ENCODE measurements at regions not wholly inside any gene's neighbourhood (a gene's known extent, or its start where the extent isn't known, plus 50 kb on each side); places are given as distances from the start of the nearest gene placed in this dataset.

DNA sequence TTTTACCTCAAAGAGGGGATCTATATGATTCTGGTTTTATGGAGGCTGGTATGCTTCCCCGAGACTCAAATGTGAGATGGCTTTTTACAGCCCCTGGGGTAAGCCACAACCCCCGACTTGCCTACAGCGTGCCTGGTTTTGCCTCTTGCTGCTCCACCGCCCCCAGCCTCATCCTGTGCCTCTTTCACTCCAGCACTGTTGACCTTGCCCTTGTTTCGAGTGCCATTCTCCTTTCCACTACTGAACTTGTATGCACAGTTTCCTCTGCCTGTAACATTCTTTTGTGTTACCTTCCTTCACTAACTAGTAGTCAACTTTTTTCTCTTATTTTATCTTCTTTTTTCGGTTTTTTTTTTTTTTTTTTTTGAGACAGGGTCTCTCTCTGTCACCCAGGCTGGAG is 219.0 kb upstream of the ZBED5 start:
- H3K9me3 ChIP-seq (ENCODE audit: control insufficient read depth in 2 of 2, insufficient read depth in 1 of 2, low read depth in 1 of 2, low read length in 1 of 2): no peaks in the 10 kb centered on the region
- no peak overlapping the region for H3K4me3 ChIP-seq (ENCODE audit: low read depth in 1 of 2, low read length in 2 of 2)
- H3K36me3 ChIP-seq (ENCODE audit: control insufficient read depth in 2 of 2, insufficient read depth in 2 of 2, low read length in 1 of 2): no peaks in the 10 kb centered on the region
- no peaks in the 10 kb centered on the region for H3K4me1 ChIP-seq (ENCODE audit: control insufficient read depth in 2 of 2, insufficient read depth in 2 of 2, low read length in 1 of 2)
- H3K27ac ChIP-seq (ENCODE audit: low read depth in 2 of 2, low read length in 1 of 2): no peak overlapping the region
- H3K27me3 ChIP-seq (ENCODE audit: control insufficient read depth in 1 of 2, insufficient read depth in 2 of 2, low read length in 2 of 2): no peaks in the 10 kb centered on the region
- 65 to 74% methylated on average over 6 of the region's 6 CpGs for WGBS, 2 donors

DNA sequence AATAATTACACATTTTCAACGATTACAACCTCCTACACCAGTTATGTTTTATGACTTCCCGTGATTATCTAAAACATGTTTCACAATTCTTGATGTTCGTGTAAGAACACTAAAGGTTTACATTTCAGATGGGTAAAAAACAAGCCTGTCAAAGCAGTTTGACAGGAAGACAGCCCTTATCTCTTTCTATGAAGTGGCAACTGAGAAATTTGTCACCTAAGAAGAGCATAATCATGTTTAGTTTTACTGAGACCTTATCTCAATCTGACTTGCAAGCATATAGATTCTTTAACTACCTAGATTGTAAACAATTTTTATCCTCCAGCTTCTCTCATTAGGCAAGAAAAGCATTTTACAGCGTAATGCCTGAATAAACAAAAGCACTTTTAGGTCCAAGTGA is 218.4 kb upstream of the ZBED5 start:
- no peaks in the 10 kb centered on the region for H3K4me1 ChIP-seq (ENCODE audit: control insufficient read depth in 2 of 2, insufficient read depth in 2 of 2, low read length in 1 of 2)

DNA sequence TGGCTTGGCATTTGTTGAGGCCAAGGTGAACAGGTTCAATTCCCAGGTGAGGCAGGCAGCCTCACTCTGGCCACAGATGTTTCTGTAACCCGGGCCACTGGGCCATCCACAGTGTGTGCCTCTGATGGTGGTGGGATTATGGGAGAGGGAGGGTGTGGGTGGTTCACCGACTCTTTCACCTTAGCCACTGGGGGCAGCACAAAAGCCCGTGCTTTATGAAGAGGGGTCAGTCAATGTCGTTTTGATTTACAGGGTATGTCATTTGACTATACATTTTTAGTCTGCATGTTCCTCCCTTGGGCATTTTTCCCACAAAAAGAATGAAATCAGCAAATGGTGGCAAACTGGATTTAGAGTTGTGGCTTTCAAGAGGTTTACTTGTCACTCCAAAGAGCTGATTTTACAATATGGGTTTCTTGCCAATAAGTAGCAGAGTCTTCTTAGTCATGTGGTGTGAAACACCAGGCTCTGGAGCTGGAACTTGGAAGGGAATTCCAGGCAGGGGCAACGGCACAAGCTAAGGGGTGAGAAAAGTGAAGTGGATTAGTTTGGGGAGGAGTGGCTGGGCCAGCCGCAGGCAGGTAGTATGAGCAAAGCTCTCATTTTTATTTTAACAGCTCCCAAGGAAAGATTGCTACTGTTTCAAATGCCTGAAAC is 217.8 kb upstream of the ZBED5 start:
- no peak overlapping the region for H3K4me3 ChIP-seq (ENCODE audit: low read depth in 1 of 2, low read length in 2 of 2)
- WGBS, 2 donors: 62 to 74% methylated on average over 6 of the region's 6 CpGs
- H3K9me3 ChIP-seq (ENCODE audit: control insufficient read depth in 2 of 2, insufficient read depth in 1 of 2, low read depth in 1 of 2, low read length in 1 of 2): no peaks in the 10 kb centered on the region

More for the DNA sequence above, 218.4 kb upstream of the ZBED5 start:
- Histone ChIP-seq H3K9me3 (ENCODE audit: control insufficient read depth in 2 of 2, insufficient read depth in 1 of 2, low read depth in 1 of 2, low read length in 1 of 2) (no peaks in the 10 kb centered on the region), H3K27me3 (ENCODE audit: control insufficient read depth in 1 of 2, insufficient read depth in 2 of 2, low read length in 2 of 2) (no peaks in the 10 kb centered on the region), H3K4me3 (ENCODE audit: low read depth in 1 of 2, low read length in 2 of 2) (no peak overlapping the region), H3K36me3 (ENCODE audit: control insufficient read depth in 2 of 2, insufficient read depth in 2 of 2, low read length in 1 of 2) (no peaks in the 10 kb centered on the region), H3K27ac (ENCODE audit: low read depth in 2 of 2, low read length in 1 of 2) (no peak overlapping the region)
- WGBS, 2 donors: 54 to 70% methylated on average over 4 of the region's 4 CpGs

DNA sequence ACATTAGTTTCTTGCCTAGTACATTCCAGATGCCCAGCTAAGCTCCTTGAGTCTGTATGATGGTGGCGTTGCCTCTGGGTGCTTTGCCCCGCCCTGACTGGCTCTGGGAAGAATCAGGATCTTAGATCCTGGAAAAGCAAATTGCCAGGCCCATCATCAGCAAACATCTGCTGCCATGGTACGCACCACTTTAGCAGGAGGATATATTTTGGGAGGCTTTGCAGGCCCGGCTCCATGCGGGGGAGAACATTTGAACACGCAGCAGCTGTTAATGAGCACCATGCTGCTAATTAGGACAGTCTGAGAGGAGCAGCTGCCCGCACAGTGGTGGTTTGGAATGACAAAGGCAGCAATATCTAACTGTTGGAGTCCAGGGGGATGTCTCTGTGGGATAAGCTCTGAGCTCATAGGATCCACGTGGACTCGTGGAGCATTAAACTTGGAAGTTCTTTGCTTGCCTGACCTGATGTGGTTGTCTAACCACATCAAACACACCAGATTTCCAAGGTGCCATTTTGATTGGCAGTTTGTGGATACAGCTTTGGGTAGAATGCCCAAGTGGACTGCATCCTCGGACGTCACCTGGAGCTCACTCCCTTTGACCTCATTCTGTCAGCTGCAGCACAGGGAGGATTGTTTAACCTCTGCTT is 217.0 kb upstream of the ZBED5 start:
- Histone ChIP-seq H3K4me3 (ENCODE audit: low read depth in 1 of 2, low read length in 2 of 2) (no peak overlapping the region), H3K9me3 (ENCODE audit: control insufficient read depth in 2 of 2, insufficient read depth in 1 of 2, low read depth in 1 of 2, low read length in 1 of 2) (no peaks in the 10 kb centered on the region), H3K4me1 (ENCODE audit: control insufficient read depth in 2 of 2, insufficient read depth in 2 of 2, low read length in 1 of 2) (no peaks in the 10 kb centered on the region), H3K27me3 (ENCODE audit: control insufficient read depth in 1 of 2, insufficient read depth in 2 of 2, low read length in 2 of 2) (no peaks in the 10 kb centered on the region), H3K27ac (ENCODE audit: low read depth in 2 of 2, low read length in 1 of 2) (no peak overlapping the region), H3K36me3 (ENCODE audit: control insufficient read depth in 2 of 2, insufficient read depth in 2 of 2, low read length in 1 of 2) (no peaks in the 10 kb centered on the region)
- 87 to 89% methylated on average over 11 of the region's 11 CpGs for WGBS, 2 donors

More for the DNA sequence above, 217.8 kb upstream of the ZBED5 start:
- H3K4me1 ChIP-seq (ENCODE audit: control insufficient read depth in 2 of 2, insufficient read depth in 2 of 2, low read length in 1 of 2): no peaks in the 10 kb centered on the region
- no peaks in the 10 kb centered on the region for H3K27me3 ChIP-seq (ENCODE audit: control insufficient read depth in 1 of 2, insufficient read depth in 2 of 2, low read length in 2 of 2)
- no peak overlapping the region for H3K27ac ChIP-seq (ENCODE audit: low read depth in 2 of 2, low read length in 1 of 2)
- H3K36me3 ChIP-seq (ENCODE audit: control insufficient read depth in 2 of 2, insufficient read depth in 2 of 2, low read length in 1 of 2): no peaks in the 10 kb centered on the region

DNA sequence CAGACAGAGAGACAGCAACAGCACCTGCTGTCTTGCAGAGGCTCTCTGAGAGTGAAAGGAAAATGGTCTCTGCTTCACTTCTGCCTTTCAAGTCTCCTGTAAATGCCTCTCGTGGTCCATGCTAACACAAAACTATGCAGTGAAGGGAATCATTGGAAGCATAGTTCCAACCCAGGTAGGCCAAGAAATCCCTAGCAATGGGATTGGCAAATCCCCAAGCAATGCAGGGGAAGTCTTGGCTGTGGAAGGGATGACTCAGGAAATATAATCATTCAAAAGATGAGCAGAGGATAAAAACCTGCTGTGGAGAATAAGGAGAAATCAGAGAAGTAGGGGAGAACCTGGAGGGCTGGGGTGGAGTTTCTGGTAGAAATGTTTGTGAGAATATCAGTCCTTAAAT is 216.1 kb upstream of the ZBED5 start:
- H3K4me1 ChIP-seq (ENCODE audit: control insufficient read depth in 2 of 2, insufficient read depth in 2 of 2, low read length in 1 of 2): no peaks in the 10 kb centered on the region
- 64 to 65% methylated on average over 1 of the region's 1 CpG for WGBS, 2 donors
- H3K27ac ChIP-seq (ENCODE audit: low read depth in 2 of 2, low read length in 1 of 2): no peak overlapping the region
- H3K36me3 ChIP-seq (ENCODE audit: control insufficient read depth in 2 of 2, insufficient read depth in 2 of 2, low read length in 1 of 2): no peaks in the 10 kb centered on the region
- no peaks in the 10 kb centered on the region for H3K9me3 ChIP-seq (ENCODE audit: control insufficient read depth in 2 of 2, insufficient read depth in 1 of 2, low read depth in 1 of 2, low read length in 1 of 2)
- no peak overlapping the region for H3K4me3 ChIP-seq (ENCODE audit: low read depth in 1 of 2, low read length in 2 of 2)
- H3K27me3 ChIP-seq (ENCODE audit: control insufficient read depth in 1 of 2, insufficient read depth in 2 of 2, low read length in 2 of 2): no peaks in the 10 kb centered on the region

DNA sequence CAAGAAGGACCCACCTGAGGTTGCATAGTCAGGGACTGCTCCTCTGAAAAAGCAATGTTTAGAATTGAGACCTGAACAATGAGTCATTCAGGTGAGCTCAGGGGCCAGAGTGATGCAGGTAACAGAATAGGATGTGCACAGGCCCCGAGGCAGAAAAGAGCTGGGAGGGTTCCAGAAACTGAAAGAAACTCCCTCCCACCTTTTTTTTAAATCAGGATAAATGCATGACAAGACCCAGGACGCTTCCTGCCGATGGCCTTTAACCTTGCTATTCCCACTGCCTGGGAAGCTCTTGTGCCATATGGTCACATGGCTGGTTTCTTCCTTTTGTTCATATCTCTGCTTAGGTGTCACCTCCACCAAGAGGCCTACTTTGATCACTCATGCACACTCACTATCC is 214.2 kb upstream of the ZBED5 start:
- 48 to 54% methylated on average over 3 of the region's 3 CpGs for WGBS, 2 donors
- H3K4me3 ChIP-seq (ENCODE audit: low read depth in 1 of 2, low read length in 2 of 2): no peak overlapping the region
- no peak overlapping the region for H3K27ac ChIP-seq (ENCODE audit: low read depth in 2 of 2, low read length in 1 of 2)
- H3K4me1 ChIP-seq (ENCODE audit: control insufficient read depth in 2 of 2, insufficient read depth in 2 of 2, low read length in 1 of 2): no peaks in the 10 kb centered on the region
- no peaks in the 10 kb centered on the region for H3K36me3 ChIP-seq (ENCODE audit: control insufficient read depth in 2 of 2, insufficient read depth in 2 of 2, low read length in 1 of 2)
- no peaks in the 10 kb centered on the region for H3K27me3 ChIP-seq (ENCODE audit: control insufficient read depth in 1 of 2, insufficient read depth in 2 of 2, low read length in 2 of 2)
- no peaks in the 10 kb centered on the region for H3K9me3 ChIP-seq (ENCODE audit: control insufficient read depth in 2 of 2, insufficient read depth in 1 of 2, low read depth in 1 of 2, low read length in 1 of 2)

DNA sequence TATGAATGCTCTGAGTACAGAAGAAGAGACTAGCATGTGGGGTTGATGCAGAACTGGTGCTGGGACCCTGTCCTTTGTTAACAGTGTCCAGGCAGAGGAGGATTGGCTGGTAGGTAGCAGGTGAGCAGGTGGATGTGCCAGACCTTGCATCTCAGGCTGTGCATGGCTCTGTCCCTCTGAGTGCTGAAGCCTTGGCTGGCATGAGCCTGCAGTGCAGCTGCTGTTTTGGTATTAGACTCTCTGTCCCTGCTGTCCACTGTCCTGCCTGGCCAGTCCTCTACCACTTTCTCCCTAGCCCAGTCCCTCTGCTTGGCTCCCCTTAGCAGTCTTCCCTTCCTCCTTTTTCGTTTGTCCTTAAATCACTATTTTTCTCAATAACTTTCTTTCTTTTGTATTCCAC is 213.6 kb upstream of the ZBED5 start:
- WGBS, 2 donors: 39 to 45% methylated on average over 1 of the region's 1 CpG

DNA sequence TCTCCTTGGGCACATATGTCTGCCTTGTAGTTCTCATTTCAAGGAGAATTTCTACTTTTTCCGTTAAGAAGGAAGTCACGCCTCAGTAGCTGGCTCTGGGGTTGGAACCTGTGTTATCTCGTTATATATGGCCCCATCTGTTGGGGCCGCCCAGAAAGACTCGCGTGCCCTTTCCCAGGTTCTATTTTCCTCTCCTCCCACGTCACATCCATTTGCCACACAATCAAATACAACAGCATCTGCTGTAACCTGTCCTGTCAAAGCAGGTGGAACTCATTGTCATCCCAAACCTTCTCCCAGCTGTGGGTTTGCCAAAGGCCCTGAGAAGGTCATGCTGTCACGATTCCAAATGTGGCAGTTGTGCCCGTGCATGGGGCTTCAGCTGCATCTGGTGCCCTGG is 213.1 kb upstream of the ZBED5 start:
- 81 to 83% methylated on average over 9 of the region's 9 CpGs for WGBS, 2 donors
- Histone ChIP-seq H3K36me3 (ENCODE audit: control insufficient read depth in 2 of 2, insufficient read depth in 2 of 2, low read length in 1 of 2) (no peaks in the 10 kb centered on the region), H3K4me1 (ENCODE audit: control insufficient read depth in 2 of 2, insufficient read depth in 2 of 2, low read length in 1 of 2) (no peaks in the 10 kb centered on the region), H3K9me3 (ENCODE audit: control insufficient read depth in 2 of 2, insufficient read depth in 1 of 2, low read depth in 1 of 2, low read length in 1 of 2) (no peaks in the 10 kb centered on the region), H3K27ac (ENCODE audit: low read depth in 2 of 2, low read length in 1 of 2) (no peak overlapping the region), H3K4me3 (ENCODE audit: low read depth in 1 of 2, low read length in 2 of 2) (no peak overlapping the region), H3K27me3 (ENCODE audit: control insufficient read depth in 1 of 2, insufficient read depth in 2 of 2, low read length in 2 of 2) (no peaks in the 10 kb centered on the region)

More for the DNA sequence above, 213.6 kb upstream of the ZBED5 start:
- H3K27me3 ChIP-seq (ENCODE audit: control insufficient read depth in 1 of 2, insufficient read depth in 2 of 2, low read length in 2 of 2): no peaks in the 10 kb centered on the region
- no peaks in the 10 kb centered on the region for H3K4me1 ChIP-seq (ENCODE audit: control insufficient read depth in 2 of 2, insufficient read depth in 2 of 2, low read length in 1 of 2)
- no peaks in the 10 kb centered on the region for H3K36me3 ChIP-seq (ENCODE audit: control insufficient read depth in 2 of 2, insufficient read depth in 2 of 2, low read length in 1 of 2)
- no peak overlapping the region for H3K4me3 ChIP-seq (ENCODE audit: low read depth in 1 of 2, low read length in 2 of 2)
- H3K27ac ChIP-seq (ENCODE audit: low read depth in 2 of 2, low read length in 1 of 2): no peak overlapping the region
- H3K9me3 ChIP-seq (ENCODE audit: control insufficient read depth in 2 of 2, insufficient read depth in 1 of 2, low read depth in 1 of 2, low read length in 1 of 2): no peaks in the 10 kb centered on the region

DNA sequence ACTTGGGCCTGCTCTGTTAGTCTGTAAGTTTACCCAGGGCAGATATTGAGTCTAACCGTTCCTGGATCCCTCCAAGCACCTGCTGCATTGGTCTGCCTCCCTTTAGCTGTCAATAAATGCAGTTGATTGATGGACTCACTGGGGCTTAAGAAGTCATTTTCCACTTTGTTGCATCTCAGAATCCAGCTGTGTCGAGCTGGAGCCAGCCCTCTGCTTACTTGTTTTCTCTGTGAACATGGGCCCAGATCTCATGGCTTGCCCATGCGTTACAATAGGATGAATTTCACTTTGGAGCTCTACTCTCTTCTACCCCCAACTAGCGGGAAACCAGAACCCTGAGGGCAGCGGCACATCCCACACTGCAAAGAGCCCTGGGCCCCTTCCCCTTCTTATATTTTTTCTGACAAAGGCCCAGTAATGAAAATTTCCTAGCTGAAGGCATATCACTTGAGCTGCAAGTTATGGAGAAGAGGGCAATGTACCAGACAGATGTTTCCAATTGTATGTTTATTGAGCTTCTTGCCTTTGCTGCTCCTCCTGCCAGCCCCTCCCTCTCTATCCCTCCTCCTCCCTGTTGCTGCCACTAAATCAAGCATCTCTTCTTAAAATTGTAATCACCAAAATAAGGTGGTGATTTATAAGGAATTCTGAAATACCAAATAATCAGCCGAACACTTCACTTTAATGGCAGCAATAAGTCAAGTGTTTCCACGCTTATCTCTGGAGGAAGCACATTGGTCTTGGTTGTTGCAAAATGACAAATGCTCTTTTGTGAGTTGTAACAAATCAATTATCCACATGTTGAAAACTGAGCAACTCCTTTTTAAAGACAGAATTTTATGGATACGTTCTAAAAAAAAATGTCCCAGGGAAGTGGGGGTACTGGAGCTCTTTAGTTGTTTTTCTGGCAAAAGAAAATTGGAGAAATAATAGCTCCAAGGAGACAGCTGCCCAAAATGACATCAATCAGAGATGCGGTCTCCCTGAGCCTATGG is 212.3 kb upstream of the ZBED5 start:
- Histone ChIP-seq H3K9me3 (ENCODE audit: control insufficient read depth in 2 of 2, insufficient read depth in 1 of 2, low read depth in 1 of 2, low read length in 1 of 2) (no peaks in the 10 kb centered on the region), H3K27ac (ENCODE audit: low read depth in 2 of 2, low read length in 1 of 2) (no peak overlapping the region), H3K4me1 (ENCODE audit: control insufficient read depth in 2 of 2, insufficient read depth in 2 of 2, low read length in 1 of 2) (no peaks in the 10 kb centered on the region), H3K4me3 (ENCODE audit: low read depth in 1 of 2, low read length in 2 of 2) (no peak overlapping the region), H3K27me3 (ENCODE audit: control insufficient read depth in 1 of 2, insufficient read depth in 2 of 2, low read length in 2 of 2) (no peaks in the 10 kb centered on the region), H3K36me3 (ENCODE audit: control insufficient read depth in 2 of 2, insufficient read depth in 2 of 2, low read length in 1 of 2) (no peaks in the 10 kb centered on the region)
- WGBS, 2 donors: 81 to 85% methylated on average over 9 of the region's 9 CpGs
